NT2/D1 (cell line): ENCODE measurements at regions not wholly inside any gene's neighbourhood (a gene's known extent, or its start where the extent isn't known, plus 50 kb on each side); places are given as distances from the start of the nearest gene placed in this dataset.

ENCODE experiments used
- YY1 ChIP-seq: IDR thresholded peaks from 2 replicates; pipeline ENCODE4 v1.6.1; 2011; ENCODE audit not compliant: insufficient read length, insufficient read depth
- ZNF274 ChIP-seq: IDR thresholded peaks from 2 replicates; pipeline ENCODE4 v1.6.1; 2011; ENCODE audit warnings: mild to moderate bottlenecking, low read depth, low read length

DNA sequence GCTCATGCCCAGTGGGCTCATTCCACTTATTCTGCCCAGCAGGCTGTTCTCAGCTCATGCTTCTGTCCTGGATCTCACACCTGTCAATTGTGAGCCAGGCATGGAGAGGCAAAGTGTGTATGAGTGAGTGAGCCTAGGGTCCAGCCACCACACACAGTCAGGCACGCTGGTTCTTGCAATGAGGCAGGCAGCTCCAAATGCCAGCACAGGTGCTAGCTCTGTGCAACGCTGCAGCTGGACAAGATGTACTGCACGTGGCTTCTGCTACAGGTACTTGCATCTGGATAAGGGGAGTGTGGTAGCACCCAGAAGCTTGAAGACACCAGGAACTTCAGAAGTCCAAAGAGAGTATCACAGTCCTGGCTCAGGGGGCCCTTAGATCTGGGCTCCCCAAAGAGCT lies 1249.4 kb upstream of the IGFBP7 start:
- TF ChIP-seq YY1 (no peak), ZNF274 (no peak)
